Panc1 (cell line): ENCODE measurements at regions not wholly inside any gene's neighbourhood (a gene's known extent, or its start where the extent isn't known, plus 50 kb on each side); places are given as distances from the start of the nearest gene placed in this dataset.

Experiments used
- ATAC-seq: fragments of 200-7000 bp; cut with Tn5 transposase; 2 replicates; pipeline ENCODE4 v1.9.1; 2020; ENCODE audit warnings: mild to moderate bottlenecking, moderate library complexity
- BruUV-seq: library from RNA; stranded (reverse); fragments of 400-500 nt; replicated peaks from 2 replicates; lab custom pipeline; 2021; lab: Mats Ljungman, UMichigan
- CTCF ChIA-PET: fragments of 300-600 bp; sonication (Branson Sonifier 250); formaldehyde crosslinking; loops from one replicate; lab custom pipeline; 2022; ENCODE audit warnings: antibody characterized with exemption; lab: Charles Lee
- POLR2A ChIA-PET: fragments of 300-600 bp; sonication (Branson Sonifier 250); formaldehyde crosslinking; loops from one replicate; lab custom pipeline; 2022; ENCODE audit warnings: antibody characterized with exemption; lab: Charles Lee
- DNase-seq: peaks from one replicate; pipeline ENCODE4 v3.0.0-alpha.2; 2010; ENCODE audit warnings: low read depth, low spot score
- H3K27ac ChIP-seq: 2 replicates; pipeline ENCODE4 v1.5.1; 2011; ENCODE audit warnings: mild to moderate bottlenecking, low read length, inconsistent platforms
- H3K27me3 ChIP-seq: fragments of 200-500 bp; sonication (Bioruptor generic); 2 replicates; pipeline ENCODE4 v1.6.0; 2014; ENCODE audit warnings: low read length, inconsistent platforms; ENCODE audit not compliant: control insufficient read depth, insufficient read depth
- H3K36me3 ChIP-seq: fragments of 200-500 bp; sonication (Bioruptor generic); 2 replicates; pipeline ENCODE4 v1.5.1; 2014; ENCODE audit warnings: inconsistent platforms, mild to moderate bottlenecking, low read length, moderate library complexity; ENCODE audit not compliant: control insufficient read depth, insufficient read depth
- H3K4me1 ChIP-seq: 2 replicates; pipeline ENCODE4 v1.5.1; 2011; ENCODE audit warnings: inconsistent platforms, mild to moderate bottlenecking, low read length, moderate library complexity; ENCODE audit not compliant: control insufficient read depth, insufficient read depth
- H3K4me3 ChIP-seq, 2 experiments: 2 replicates each; pipeline ENCODE4 v1.5.1; 2011 to 2012; ENCODE audit warnings: low read depth in 2 of 2, low read length in 2 of 2, mild to moderate bottlenecking in 2 of 2, inconsistent platforms in 1 of 2, moderate library complexity in 1 of 2
- H3K9me3 ChIP-seq: fragments of 200-500 bp; sonication (Bioruptor generic); 2 replicates; pipeline ENCODE4 v1.5.1; 2014; ENCODE audit warnings: low read depth, mild to moderate bottlenecking, inconsistent platforms, low read length, moderate library complexity; ENCODE audit not compliant: control insufficient read depth, insufficient read depth
- CTCF ChIP-seq: fragments of 450-650 bp; IDR thresholded peaks from 2 replicates; pipeline ENCODE4 v1.5.1; 2017; ENCODE audit warnings: mild to moderate bottlenecking
- POLR2AphosphoS5 ChIP-seq: IDR thresholded peaks from 2 replicates; pipeline ENCODE4 v1.6.1; 2012; ENCODE audit warnings: mild to moderate bottlenecking, low read depth, low read length, moderate library complexity
- SIN3A ChIP-seq: IDR thresholded peaks from 2 replicates; pipeline ENCODE4 v1.6.1; 2012; ENCODE audit warnings: low read depth, mild to moderate bottlenecking, low read length, moderate library complexity, borderline replicate concordance; ENCODE audit not compliant: insufficient read depth
- TCF7L2 ChIP-seq: IDR thresholded peaks from 2 replicates; pipeline ENCODE4 v1.6.1; 2011; ENCODE audit warnings: mild to moderate bottlenecking, low read depth, low read length, inconsistent platforms
- in situ Hi-C: cut with HindIII; loops from 2 replicates; pipeline ENCODE4 v1.10.0; 2016; ENCODE audit warnings: low sequenced_read_pairs, low pct_unique_long_range_greater_than_20kb
- intact Hi-C: fragments of 100-400 bp; cut with micrococcal nuclease; formaldehyde crosslinking; loops from one replicate; pipeline ENCODE4 v1.10.0; 2022; ENCODE audit not compliant: unreplicated experiment
- TF ChIP-seq, protein P1 (sequence below), 2 experiments: IDR thresholded peaks; 2 replicates each; pipeline ENCODE4 v1.6.1; 2011 to 2012; ENCODE audit warnings: low read depth in 2 of 2, control low read depth in 1 of 2, low read length in 1 of 2, mild to moderate bottlenecking in 1 of 2, moderate library complexity in 1 of 2; ENCODE audit not compliant: insufficient read depth in 1 of 2

DNA sequence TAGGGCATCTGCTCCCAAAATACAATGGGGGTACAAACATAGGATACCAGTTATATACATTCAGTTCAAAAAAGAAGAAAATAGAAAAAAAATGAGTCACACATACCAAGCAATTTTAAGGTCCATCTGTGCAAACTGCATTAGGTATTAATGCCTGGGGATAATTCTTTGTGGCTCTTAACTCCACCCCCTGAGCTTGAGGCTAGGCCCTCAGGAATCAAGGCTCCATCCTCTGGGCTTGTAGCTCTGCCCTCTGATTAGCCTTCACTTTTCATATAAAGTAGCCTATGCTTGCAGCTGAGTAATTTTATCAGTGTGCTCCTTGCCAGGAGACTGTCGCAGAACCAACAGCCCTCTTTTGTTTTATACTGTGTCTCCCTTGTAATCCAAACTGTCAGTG, 69.9 kb upstream of the BACE2 start:
- Histone ChIP-seq H3K27ac (no peak overlapping the region), H3K9me3 (no peaks in the 10 kb centered on the region), H3K27me3 (no peaks in the 10 kb centered on the region; the same call in 1 of the 2 replicates), H3K36me3 (no peaks in the 10 kb centered on the region), H3K4me3 (no peak overlapping the region), H3K4me1 (no peaks in the 10 kb centered on the region)
- in situ Hi-C loops, result no loop called here
- DNase-seq (no peak), ATAC-seq (no peak)
- TF ChIP-seq, protein P1, sequence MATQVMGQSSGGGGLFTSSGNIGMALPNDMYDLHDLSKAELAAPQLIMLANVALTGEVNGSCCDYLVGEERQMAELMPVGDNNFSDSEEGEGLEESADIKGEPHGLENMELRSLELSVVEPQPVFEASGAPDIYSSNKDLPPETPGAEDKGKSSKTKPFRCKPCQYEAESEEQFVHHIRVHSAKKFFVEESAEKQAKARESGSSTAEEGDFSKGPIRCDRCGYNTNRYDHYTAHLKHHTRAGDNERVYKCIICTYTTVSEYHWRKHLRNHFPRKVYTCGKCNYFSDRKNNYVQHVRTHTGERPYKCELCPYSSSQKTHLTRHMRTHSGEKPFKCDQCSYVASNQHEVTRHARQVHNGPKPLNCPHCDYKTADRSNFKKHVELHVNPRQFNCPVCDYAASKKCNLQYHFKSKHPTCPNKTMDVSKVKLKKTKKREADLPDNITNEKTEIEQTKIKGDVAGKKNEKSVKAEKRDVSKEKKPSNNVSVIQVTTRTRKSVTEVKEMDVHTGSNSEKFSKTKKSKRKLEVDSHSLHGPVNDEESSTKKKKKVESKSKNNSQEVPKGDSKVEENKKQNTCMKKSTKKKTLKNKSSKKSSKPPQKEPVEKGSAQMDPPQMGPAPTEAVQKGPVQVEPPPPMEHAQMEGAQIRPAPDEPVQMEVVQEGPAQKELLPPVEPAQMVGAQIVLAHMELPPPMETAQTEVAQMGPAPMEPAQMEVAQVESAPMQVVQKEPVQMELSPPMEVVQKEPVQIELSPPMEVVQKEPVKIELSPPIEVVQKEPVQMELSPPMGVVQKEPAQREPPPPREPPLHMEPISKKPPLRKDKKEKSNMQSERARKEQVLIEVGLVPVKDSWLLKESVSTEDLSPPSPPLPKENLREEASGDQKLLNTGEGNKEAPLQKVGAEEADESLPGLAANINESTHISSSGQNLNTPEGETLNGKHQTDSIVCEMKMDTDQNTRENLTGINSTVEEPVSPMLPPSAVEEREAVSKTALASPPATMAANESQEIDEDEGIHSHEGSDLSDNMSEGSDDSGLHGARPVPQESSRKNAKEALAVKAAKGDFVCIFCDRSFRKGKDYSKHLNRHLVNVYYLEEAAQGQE (IDR thresholded peaks at IDR 0.05; ENCODE audit: insufficient read depth in 1 of 2, low read depth in 2 of 2, low read length in 1 of 2), result no peak
- no peak for TF ChIP-seq SIN3A
- no peak for TF ChIP-seq TCF7L2
- no peak for TF ChIP-seq CTCF
- no peak for TF ChIP-seq POLR2AphosphoS5
- POLR2A ChIA-PET, result no interaction called here
- intact Hi-C loops, result no loop called here
- CTCF ChIA-PET, result no interaction called here
- no TSS peak for BruUV-seq

GRCh38 chr21:41098481-41099042, 69.4 kb upstream of the BACE2 start:
- no peak for DNase-seq
- ATAC-seq, result no peak
- ChIA-PET POLR2A (no interaction called here), CTCF (no interaction called here)
- H3K9me3 ChIP-seq, result no peaks in the 10 kb centered on the region
- BruUV-seq, result no TSS peak
- TF ChIP-seq SIN3A (no peak), POLR2AphosphoS5 (no peak), CTCF (no peak)
- TF ChIP-seq, protein P1 (IDR thresholded peaks at IDR 0.05; ENCODE audit: insufficient read depth in 1 of 2, low read depth in 2 of 2, low read length in 1 of 2), result no peak
- H3K4me3 ChIP-seq, result no peak overlapping the region
- H3K4me1 ChIP-seq, result no peaks in the 10 kb centered on the region
- H3K36me3 ChIP-seq, result no peaks in the 10 kb centered on the region
- intact Hi-C loops, result no loop called here
- no peaks in the 10 kb centered on the region; the same call in 1 of the 2 replicates for H3K27me3 ChIP-seq
- in situ Hi-C loops, result no loop called here
- H3K27ac ChIP-seq, result no peak overlapping the region
